HG02870 (cell line): ENCODE measurements at regions not wholly inside any gene's neighbourhood (a gene's known extent, or its start where the extent isn't known, plus 50 kb on each side); places are given as distances from the start of the nearest gene placed in this dataset.

Experiments used
- ATAC-seq: cut with Tn5 transposase; IDR thresholded peaks from one replicate; pipeline ENCODE4 v1.9.1; 2021; ENCODE audit warnings: mild to moderate bottlenecking, moderate library complexity; ENCODE audit not compliant: unreplicated experiment

DNA sequence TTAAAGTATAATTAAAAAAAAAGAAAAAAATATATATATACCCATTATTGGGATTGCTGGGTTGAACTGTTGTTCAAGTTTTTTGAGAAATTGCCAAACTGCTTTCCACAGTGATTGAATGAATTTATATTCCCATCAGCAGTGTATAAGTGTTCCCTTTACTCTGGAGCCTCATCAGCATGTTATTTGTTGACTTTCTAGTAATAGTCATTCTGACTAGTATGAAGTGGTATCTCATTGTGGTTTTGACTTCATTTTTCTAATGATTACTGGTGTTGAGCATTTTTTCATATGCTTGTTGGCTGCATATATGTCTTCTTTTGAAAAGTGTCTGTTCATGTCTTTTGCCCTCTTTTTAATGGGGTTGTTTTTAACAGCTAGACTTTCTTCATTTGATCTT, 1260.8 kb upstream of the GJE1 start:
- no peak for ATAC-seq

DNA sequence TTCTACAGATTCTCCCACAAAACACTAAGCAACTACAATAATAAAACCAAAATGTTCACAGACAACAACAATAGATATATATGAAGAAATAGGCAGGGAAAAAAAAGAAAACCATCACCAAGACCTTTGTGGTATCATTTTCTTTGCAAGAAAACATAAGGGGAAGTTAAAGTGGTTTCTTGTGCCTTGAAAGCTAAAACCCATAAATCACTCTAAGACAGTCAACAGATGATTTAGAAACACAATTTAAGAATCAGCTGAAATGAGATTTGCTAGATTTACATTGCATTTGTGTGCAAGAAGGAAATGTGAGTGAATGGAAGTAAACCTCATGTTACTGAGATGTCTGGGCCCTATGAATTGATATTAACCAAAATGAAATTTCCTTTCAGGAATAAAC, 1265.4 kb upstream of the GJE1 start:
- no peak for ATAC-seq

DNA sequence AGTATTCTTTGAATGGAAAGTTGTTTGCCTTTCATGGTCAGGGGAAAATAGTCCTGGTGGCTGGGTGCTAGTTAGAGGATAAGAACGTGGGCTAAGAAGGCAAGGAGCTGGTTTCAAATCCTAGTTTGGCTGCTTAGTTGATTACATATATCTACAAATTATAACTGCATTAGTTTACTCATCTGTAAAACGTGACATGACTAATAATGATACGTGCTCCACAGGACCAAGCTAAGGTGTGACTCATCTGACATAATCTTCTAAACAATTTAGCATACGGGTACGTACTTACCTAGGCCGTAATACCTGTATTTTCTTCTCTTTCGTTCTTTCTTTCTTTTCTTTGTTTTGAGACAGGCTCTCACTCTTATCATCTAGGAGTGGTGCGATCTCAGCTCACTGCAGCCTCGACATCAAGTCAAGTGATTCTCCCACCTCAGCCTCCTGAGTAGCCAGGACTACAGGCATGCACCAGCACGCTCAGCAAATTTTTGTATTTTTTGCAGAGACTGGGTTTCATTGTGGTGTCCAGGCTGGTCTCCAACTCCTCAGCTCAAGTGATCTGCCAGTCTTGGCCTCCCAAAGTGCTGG, 1274.2 kb upstream of the GJE1 start:
- no peak for ATAC-seq

DNA sequence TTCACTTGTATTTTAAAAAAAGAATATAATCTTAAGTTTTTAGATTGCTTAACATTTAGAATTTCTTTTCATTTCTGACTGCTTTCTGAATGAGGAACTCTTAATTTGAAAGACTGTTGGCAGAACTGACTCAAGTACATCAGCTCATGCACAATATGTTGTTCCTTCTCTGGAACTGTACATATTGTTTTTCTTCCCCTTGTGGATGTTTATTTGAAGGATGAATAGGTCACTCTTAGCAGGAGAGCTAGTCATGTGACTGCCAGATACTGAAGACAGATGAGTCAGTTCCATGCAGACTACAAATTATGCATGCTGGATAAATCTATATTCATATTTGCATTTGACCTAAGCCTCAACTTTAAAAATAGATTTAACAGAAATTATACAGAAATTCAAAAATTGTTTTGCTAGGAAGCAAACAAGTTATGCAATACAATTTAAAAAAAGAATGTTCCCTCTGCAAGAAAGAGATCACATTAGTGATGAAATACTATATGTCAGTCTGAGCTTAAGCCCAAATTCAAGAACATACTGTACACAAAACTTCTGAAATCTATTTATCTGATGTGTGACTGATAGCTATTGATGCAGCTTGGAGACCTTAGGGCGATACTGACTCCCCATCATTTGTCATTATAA, 1274.9 kb upstream of the GJE1 start:
- ATAC-seq, result no peak

DNA sequence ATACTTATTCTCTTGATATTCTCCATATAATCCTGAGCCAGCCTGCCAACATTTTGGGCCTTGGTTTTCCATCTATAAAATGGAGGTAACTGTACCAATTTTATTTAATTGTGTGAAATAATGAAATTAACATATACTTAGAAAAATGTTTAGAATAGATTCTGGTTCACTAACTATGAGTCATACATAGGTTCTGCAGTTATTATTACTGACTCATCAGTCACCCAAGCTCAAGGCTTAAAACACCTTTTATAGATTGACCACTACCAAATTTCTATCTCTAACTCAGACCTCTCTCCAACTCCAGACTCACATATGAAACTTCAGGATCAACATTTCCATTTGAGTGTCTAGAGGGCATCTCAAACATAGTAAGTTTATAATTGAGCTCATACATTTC, 1277.2 kb upstream of the GJE1 start:
- ATAC-seq, result no peak

DNA sequence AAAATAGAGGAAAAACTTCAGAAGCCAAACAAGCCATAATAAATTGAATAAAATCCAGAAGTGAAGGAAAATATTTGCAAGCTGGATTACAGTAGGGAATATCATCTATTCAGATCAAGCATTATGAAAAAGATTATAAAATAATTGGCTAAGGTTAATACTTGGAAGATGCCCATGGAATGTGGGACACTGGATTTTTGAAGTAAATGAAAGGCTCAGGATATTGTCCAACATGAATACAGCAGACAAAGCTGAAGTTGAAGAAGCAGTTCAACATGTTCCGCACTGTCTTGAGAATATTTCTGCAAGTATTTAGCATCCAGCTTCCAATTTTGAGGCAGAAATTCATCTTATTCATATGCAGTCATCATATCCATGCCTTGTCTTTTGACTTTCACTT, 1278.4 kb upstream of the GJE1 start:
- ATAC-seq, result no peak

DNA sequence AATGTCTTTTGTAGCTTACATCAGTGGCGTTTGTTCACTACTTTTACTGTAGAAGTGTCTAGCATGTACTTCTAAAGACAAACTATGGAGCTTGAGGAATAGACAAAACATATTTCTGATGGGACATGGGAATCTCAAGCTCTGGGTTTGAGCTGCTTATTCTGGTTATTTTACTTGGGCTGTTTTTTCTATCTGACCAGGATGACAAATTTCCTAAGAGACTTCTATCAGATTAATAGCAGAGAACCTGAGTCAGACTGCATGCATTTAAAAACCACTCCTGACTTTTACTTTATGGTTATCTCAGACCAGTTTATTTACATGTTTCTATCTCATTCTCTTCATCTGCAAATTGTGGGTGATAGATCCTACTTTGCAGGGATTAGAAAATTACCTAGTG, 1282.3 kb upstream of the GJE1 start:
- ATAC-seq, result no peak

DNA sequence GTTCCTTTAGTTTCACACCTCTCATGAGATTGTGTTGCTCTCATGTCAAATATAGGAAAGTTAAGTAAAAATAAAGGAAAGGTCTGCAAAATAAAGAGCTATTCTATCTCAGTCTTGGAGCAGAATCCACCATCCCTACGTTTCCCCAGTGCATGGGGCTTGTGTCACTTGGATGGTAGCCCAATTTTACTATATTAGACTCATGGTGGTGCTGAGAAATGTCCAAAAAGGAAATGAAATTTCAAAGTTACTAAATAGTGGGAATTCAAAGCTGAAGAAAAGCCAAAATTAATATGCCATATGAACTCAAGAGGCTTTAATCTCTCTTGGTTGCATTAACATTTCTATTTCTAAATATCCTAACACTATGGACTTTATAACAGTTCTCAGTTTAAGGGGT, 1283.3 kb upstream of the GJE1 start:
- ATAC-seq, result no peak

DNA sequence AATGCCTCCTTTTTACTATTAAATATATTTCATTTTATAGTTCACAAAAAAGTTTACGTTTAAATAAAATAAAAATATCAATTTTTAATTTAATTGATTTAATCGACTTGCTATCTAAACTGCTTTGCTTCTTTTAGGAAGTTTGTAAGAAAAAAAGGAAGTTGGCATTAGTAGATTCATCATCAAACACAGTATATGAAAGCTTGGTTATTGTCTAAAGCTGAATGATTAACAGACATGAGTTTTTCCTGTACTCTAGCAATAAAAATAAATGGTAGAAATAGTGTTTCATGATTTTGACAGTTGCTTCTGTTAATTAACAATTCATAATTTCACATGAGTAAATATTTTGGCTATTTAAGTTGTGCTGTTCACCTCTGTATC, 1285.5 kb upstream of the GJE1 start:
- no peak for ATAC-seq

DNA sequence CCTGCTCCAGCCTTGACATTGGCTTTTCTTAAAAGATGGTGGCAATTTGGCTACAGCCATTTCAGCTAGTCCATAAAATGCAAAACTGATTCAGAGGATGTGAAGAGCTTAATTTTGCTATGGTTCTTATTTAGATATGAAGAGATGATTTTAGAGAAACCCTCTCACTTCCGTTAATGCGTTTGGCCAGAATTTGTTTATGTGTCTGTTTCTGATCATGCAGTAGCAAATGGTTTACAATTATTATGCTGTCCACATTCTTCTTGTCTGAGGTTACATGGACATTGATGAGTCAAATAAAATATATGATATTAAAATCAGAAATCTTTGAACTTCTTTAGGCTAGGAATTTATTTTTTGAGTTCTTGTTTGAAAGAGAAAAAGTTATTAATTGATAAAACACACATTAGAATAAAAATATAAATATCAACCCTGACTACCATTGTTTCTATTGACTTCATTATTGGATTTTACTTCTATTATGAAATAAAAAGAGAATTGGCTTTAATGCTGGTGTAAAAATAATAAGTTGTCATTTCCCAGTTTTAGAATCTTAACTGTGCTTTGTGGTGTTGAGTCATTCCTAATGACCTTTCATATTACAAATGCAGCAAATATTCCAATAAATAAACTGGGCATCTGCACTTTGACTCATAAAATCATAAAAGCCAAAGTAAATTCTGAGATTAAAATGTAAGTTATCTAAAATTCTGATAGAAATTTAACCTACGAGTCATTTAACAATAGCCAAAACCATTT, 1286.0 kb upstream of the GJE1 start:
- no peak for ATAC-seq

DNA sequence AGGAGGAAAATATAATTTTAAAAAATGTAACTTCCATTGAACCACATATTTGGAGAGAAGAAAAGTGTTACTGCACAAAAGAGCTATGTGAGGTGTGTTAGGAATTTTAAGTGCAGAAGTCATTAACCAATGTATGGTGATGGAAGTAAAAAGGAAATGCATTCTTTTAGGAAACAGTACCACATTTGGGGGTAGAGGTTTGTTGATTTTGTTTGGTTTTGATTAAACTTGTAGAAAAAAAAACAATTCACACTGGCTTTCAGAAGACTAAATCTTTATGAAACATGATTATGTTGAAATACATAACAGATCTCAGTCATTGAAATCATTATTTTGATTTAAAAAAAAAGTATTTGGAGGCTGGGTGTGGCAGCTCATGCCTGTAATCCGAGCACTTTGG, 1287.0 kb upstream of the GJE1 start:
- ATAC-seq, result no peak

DNA sequence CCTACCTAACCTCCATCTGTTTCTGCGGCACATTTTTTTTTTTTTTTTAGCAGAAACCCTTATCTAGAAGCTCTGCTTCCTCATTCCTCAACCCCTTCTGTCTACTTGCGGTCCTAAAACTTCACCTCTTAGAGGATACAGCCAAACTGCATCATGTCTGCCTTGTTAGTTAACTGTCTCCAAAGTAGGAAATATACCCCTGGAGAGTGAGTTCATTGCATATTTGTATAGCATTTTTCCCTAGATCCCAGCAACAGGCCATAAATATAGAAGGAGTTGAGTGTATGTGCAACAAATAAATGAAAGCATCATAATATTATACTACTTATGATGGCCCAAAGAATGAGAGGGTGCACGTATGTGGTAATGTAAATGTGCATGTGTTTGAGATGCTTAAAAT, 1288.6 kb upstream of the GJE1 start:
- no peak for ATAC-seq

DNA sequence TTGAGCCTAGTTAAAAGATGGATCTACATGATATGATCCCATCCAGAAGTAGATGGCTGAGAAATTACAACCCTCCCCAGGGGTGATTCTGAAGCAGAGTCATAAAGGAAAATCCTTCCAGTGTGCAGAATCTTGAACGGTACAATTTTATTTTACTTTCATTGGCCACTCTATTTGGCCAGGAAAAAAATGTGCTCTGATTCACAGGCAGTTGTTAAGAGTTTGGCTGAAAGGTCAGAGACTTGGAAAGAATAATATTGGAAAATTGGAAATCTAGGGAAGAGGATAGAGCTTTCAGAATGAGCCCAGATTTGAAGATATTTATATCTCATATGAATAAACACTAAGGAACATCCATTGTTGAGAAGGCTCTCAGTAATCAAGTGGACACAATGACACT, 1299.3 kb upstream of the GJE1 start:
- ATAC-seq, result no peak

DNA sequence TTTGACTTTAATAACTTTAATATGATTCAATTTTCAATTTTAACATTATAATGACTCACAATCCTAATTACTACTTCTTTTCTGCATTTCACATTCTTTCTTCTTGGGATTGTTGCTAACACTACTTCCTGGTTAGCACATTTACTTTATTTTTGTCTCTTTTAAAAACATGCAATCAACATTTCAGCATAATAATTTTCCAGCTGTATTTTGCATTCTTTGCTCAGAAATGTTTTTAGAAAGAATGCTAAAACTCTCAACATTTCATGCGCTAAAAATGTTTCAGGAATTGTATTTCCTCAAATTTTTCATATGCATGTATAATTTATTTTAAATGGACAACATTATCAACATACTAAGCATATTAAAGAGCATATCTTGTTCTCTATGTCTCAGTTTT, 1302.1 kb upstream of the GJE1 start:
- ATAC-seq, result no peak

DNA sequence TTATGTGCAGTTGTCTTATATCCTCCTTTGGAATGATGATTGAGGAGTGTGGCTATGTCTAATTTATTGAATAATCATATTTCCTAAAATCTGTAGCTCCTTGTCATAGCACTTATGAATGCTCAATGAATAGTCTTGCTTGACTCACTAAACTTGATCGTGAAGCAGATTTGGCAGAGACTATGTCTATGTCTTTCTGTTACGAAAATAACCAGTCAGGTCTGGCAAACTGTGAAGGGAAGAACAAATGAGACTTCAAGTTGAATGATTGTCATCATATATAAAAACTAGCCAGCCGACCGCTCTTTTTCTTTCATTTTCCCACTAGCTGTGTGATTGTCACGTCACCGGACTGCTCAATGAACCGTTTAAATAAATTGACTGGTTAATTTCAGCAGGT, 1303.9 kb upstream of the GJE1 start:
- no peak for ATAC-seq

DNA sequence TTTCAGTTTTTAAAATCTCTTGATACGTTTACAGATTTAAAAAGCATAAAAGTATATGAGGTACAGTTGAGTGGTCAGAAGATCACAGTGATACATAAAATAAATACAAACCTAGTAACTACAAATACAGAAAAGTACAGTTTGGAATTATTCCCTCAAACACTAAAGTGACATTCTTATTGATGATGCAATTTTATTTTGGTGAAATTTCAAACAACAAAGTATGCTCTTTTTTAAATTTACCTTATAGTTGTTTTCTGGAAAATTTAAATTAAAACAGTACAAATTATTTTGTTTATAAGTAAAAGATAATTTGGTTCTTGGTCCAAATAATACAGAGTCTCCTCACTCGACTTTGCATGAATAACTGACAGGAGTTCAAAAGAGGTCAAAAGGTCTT, 1305.1 kb upstream of the GJE1 start:
- no peak for ATAC-seq

DNA sequence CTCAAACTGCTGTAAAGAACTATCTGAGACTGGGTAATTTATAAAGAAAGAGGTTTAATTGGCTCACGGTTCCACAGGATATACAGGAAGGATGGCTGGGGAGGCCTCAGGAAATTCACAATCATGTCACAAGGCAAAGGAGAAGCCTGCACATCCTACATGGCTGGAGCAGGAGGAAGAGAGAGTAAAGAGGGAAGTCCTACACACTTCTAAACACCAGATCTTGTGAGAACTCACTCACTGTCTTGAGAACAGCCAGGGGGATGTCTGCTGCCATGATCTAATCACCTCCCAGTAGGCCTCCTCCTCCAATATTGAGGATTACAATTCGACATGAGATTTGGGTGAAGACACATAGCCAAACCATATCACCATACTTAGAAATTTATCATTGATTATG, 1307.0 kb upstream of the GJE1 start:
- ATAC-seq, result no peak

DNA sequence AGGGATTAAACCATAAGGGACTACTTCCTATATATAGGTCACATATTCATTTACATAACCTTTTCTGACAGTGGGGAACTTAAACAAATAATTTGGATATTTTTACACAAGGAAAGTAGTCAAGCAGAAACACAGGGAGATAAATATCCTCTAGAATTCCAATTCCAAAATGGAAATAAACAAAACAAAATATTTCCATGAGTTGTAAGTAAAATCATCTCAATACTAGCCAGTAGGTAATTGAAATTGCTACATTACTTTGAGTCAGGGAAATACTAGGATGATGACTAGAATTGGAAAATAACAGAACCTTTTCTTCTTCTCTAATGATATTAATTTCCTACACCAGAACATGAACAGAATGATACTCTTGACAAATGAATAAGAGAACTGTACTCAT, 1308.1 kb upstream of the GJE1 start:
- no peak for ATAC-seq

DNA sequence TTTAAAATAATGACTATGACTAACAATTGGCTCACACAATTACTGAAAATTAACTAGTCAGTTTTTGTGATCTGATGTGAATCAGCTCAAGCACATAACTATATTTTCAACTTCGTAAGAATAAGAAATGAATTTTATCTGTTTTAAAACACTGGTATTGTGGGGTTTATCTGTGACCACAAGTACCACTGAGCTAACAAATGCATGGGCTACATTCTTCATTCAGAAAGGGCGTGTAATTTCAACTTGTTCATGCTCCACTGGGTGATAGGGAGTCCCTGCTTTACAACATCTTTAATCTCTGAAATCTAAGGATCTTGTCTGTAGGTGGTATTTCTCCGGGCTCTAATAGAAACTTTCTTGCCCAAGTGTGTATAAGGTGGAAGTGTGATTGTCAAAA, 1311.5 kb upstream of the GJE1 start:
- ATAC-seq, result no peak

DNA sequence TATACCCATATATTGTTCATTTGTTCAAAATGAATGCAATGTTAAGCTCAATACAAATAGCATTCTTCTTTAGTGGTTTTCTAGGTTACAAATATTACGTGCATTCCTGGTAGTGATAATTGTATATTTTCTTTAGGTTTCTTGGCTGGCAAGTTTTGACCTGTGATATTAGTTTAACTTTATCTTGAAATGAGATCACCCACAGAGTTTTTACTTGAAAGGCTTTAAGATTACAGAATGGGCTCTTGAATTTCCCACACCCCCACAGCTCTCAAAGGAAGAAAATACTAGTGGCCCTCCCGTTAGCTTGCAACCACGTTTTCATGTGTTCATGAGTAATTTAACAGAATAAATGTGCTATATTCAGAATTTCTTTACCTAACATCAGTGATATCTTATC, 1315.5 kb upstream of the GJE1 start:
- ATAC-seq, result no peak

DNA sequence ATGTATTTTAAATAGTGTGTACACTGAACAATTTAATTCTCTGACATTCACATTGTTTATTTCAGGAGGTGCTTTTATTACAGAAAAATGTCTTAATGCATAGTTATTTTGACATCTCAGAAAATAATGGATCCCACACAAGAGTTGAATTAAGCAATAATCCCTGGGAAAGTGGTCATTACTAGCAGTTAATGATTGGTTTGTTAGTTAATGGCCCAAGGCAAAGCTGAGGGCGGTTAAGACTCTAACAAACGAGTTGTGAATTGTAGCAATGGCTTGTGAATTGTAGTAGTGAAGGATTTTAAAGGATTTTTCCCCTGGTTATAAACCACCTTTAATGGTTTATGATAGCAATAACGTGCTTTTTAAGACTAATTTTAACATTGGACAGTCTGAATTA, 1316.0 kb upstream of the GJE1 start:
- no peak for ATAC-seq

DNA sequence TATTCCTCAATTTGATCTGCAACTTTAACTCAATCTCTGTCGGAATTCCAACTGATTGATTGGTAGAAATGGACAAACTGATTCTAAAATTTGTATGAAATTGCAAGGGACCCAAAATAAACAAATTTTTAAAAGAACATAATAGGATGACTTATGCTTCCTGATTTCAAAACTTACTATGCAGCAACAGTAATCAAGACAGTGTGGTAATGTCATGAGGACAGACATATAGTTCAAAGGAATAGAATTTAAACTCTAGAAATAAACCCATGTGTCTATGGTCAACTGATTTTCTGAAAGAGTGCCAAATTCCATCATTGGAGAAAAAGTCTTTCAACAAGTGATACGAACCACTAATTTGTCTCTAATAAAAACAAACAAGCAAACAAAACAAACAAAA, 1320.1 kb upstream of the GJE1 start:
- no peak for ATAC-seq

DNA sequence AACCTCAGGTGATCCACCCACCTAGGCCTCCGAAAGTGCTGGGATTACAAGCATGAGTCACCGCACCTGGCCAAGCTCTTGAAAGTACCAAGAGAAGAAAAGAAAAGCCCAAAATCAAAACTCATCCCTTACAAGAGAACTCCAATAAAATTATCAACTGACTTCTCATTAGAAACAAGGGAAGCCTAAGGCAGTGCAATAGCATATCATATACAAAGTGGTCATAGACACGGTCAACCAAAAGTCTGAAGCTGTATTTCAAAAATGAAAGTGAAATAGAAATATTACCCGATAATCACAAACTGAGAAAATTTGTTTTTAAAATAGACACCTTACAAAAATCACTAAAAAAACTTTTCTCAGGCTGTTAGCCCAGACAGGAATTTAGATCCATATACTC, 1321.1 kb upstream of the GJE1 start:
- no peak for ATAC-seq
